Neuronal stem cell (in vitro differentiated cells): ENCODE measurements at regions not wholly inside any gene's neighbourhood (a gene's known extent, or its start where the extent isn't known, plus 50 kb on each side); places are given as distances from the start of the nearest gene placed in this dataset.

Experiments
- DNase-seq: peaks from one replicate; pipeline ENCODE4 v3.0.0-alpha.2; 2013; ENCODE audit warnings: low spot score
- H2AFZ ChIP-seq: one replicate; pipeline ENCODE4 v1.6.1; 2013; ENCODE audit warnings: mild to moderate bottlenecking, low read length, inconsistent platforms
- H2AK5ac ChIP-seq: 2 replicates; pipeline ENCODE4 v1.6.1; 2013; ENCODE audit warnings: low read depth, mild to moderate bottlenecking, inconsistent platforms, low read length, moderate library complexity, mixed read lengths
- H2BK120ac ChIP-seq: 2 replicates; pipeline ENCODE4 v1.6.1; 2013; ENCODE audit warnings: low read depth, mild to moderate bottlenecking, inconsistent platforms, low read length, moderate library complexity, mixed read lengths
- H2BK12ac ChIP-seq: one replicate; pipeline ENCODE4 v1.6.1; 2013; ENCODE audit warnings: low read length, inconsistent platforms
- H2BK15ac ChIP-seq: 2 replicates; pipeline ENCODE4 v1.6.1; 2013; ENCODE audit warnings: mild to moderate bottlenecking, low read length, inconsistent platforms, mixed read lengths
- H2BK5ac ChIP-seq: one replicate; pipeline ENCODE4 v1.6.1; 2013; ENCODE audit warnings: inconsistent platforms, mild to moderate bottlenecking, low read length, moderate library complexity
- H3K14ac ChIP-seq: one replicate; pipeline ENCODE4 v1.6.1; 2013; ENCODE audit warnings: low read length, inconsistent platforms
- H3K18ac ChIP-seq: 2 replicates; pipeline ENCODE4 v1.6.1; 2013; ENCODE audit warnings: low read length, inconsistent platforms
- H3K23ac ChIP-seq: 2 replicates; pipeline ENCODE4 v1.6.1; 2013; ENCODE audit warnings: low read depth, mild to moderate bottlenecking, mixed read lengths, low read length, inconsistent platforms; ENCODE audit not compliant: poor library complexity
- H3K27ac ChIP-seq: replicated peaks from 3 replicates; pipeline ENCODE4 v1.5.1; 2013; ENCODE audit warnings: low read length, inconsistent platforms
- H3K27me3 ChIP-seq, 3 experiments: 2 replicates each; pipeline ENCODE4 v1.6.1; 2013; ENCODE audit warnings: low read length in 3 of 3, mild to moderate bottlenecking in 2 of 3, inconsistent platforms in 1 of 3, low read depth in 1 of 3, mixed read lengths in 1 of 3, moderate library complexity in 1 of 3; ENCODE audit not compliant: control insufficient read depth in 3 of 3, insufficient read depth in 3 of 3
- H3K36me3 ChIP-seq, 2 donors: replicated peaks in 1 of 2; 2 replicates each; pipeline ENCODE4 v1.6.1; 2013; ENCODE audit warnings: low read length in 2 of 2; ENCODE audit not compliant: control insufficient read depth in 2 of 2, insufficient read depth in 2 of 2
- H3K4ac ChIP-seq: 2 replicates; pipeline ENCODE4 v1.6.1; 2013; ENCODE audit warnings: inconsistent platforms, mild to moderate bottlenecking, low read length, moderate library complexity
- H3K4me1 ChIP-seq, 2 donors: 1 replicate in 1 of 2; 2 replicates in 1 of 2; pipeline ENCODE4 v1.6.1; 2013; ENCODE audit warnings: low read length in 2 of 2, low read depth in 1 of 2; ENCODE audit not compliant: control insufficient read depth in 2 of 2, insufficient read depth in 1 of 2
- H3K4me2 ChIP-seq: one replicate; pipeline ENCODE4 v1.6.1; 2013; ENCODE audit warnings: mild to moderate bottlenecking, low read length, inconsistent platforms; ENCODE audit not compliant: insufficient read depth, poor library complexity, severe bottlenecking
- H3K4me3 ChIP-seq, 2 donors: 2 replicates each; pipeline ENCODE4 v1.5.1; 2013; ENCODE audit warnings: low read length in 2 of 2, mild to moderate bottlenecking in 2 of 2, inconsistent platforms in 1 of 2, moderate library complexity in 1 of 2
- H3K79me1 ChIP-seq: one replicate; pipeline ENCODE4 v1.6.1; 2013; ENCODE audit warnings: low read depth, mild to moderate bottlenecking, inconsistent platforms, low read length, moderate library complexity
- H3K9ac ChIP-seq: one replicate; pipeline ENCODE4 v1.6.1; 2013; ENCODE audit warnings: mild to moderate bottlenecking, low read depth, low read length, inconsistent platforms; ENCODE audit not compliant: poor library complexity
- H3K9me3 ChIP-seq, 2 donors: replicated peaks in 1 of 2; 2 replicates each; pipeline versions ENCODE3 to v1.6.1; 2013; ENCODE audit warnings: low read length in 2 of 2, mild to moderate bottlenecking in 2 of 2, inconsistent platforms in 1 of 2, low read depth in 1 of 2, mixed read lengths in 1 of 2, moderate library complexity in 1 of 2; ENCODE audit not compliant: control insufficient read depth in 2 of 2, insufficient read depth in 1 of 2
- H4K8ac ChIP-seq: one replicate; pipeline ENCODE4 v1.6.1; 2013; ENCODE audit warnings: low read depth, mild to moderate bottlenecking, inconsistent platforms, low read length, moderate library complexity
- H4K91ac ChIP-seq: one replicate; pipeline ENCODE4 v1.6.1; 2013; ENCODE audit warnings: low read length, low read depth, mild to moderate bottlenecking, inconsistent platforms; ENCODE audit not compliant: poor library complexity
- WGBS, 2 donors: extraction: QIAGEN DNeasy Blood & Tissue Kit; methylation state at CpG; one replicate each; pipeline ENCODE4 v1.1.7; 2013; ENCODE audit warnings: missing lambda C conversion rate in 2 of 2, mixed read lengths in 1 of 2; ENCODE audit not compliant: insufficient read length in 2 of 2, insufficient replicate concordance in 1 of 2; ENCODE audit errors: extremely low coverage in 2 of 2; 5-methylcytosine and 5-hydroxymethylcytosine counted together

GRCh38 chr5:60377826-60378225 is 322.1 kb downstream of the DEPDC1B start:
- H4K8ac ChIP-seq: no peak overlapping the region
- no peak for DNase-seq
- H3K79me1 ChIP-seq: peaks cover 1% of the 10 kb centered on the region
- no peaks in the 10 kb centered on the region for H3K9me3 ChIP-seq
- WGBS, 2 donors: no CpG with 5 or more reads among the region's 1 CpG
- no peaks in the 10 kb centered on the region for H3K36me3 ChIP-seq
- H3K23ac ChIP-seq: no peak overlapping the region
- H2BK12ac ChIP-seq: no peak overlapping the region
- no peak overlapping the region for H3K9ac ChIP-seq
- no peak overlapping the region for H2BK15ac ChIP-seq
- no peak overlapping the region for H3K27ac ChIP-seq
- no peak overlapping the region for H3K4me2 ChIP-seq
- H3K4me3 ChIP-seq: no peak overlapping the region
- H2AK5ac ChIP-seq: no peak overlapping the region
- no peaks in the 10 kb centered on the region for H3K27me3 ChIP-seq
- H3K4me1 ChIP-seq: peaks cover 0 to 2% of the 10 kb centered on the region in 2 donors
- H2BK5ac ChIP-seq: no peak overlapping the region
- H3K18ac ChIP-seq: no peak overlapping the region
- no peak overlapping the region for H2AFZ ChIP-seq
- no peak overlapping the region for H3K14ac ChIP-seq
- no peak overlapping the region for H2BK120ac ChIP-seq
- H3K4ac ChIP-seq: no peak overlapping the region
- no peak overlapping the region for H4K91ac ChIP-seq

DNA sequence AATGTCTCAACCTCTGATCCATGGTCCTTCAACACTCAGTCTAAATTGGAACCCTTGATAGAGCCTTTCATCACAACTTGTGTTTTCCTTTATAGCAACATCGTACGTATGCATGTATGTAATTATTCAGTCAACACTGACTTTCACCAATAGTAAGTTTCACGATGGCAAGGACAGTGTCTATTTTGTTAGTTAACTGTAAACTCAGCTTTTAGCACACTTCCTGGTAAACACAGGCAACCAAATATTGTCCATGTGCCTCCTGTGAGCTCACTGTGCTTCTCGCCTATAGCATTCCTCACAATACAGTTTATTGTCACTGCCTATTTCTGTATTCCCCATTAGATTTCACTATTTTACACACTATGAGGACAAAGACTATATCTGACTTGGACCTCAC is 323.1 kb downstream of the DEPDC1B start:
- no peak for DNase-seq
- no peak overlapping the region for H4K8ac ChIP-seq
- H3K18ac ChIP-seq: no peak overlapping the region
- no peak overlapping the region for H3K4ac ChIP-seq
- peaks cover 1% of the 10 kb centered on the region for H3K79me1 ChIP-seq
- no peak overlapping the region for H2BK12ac ChIP-seq
- no peaks in the 10 kb centered on the region for H3K36me3 ChIP-seq
- no CpG with 5 or more reads among the region's 4 CpGs for WGBS, 2 donors
- H3K27ac ChIP-seq: no peak overlapping the region
- no peak overlapping the region for H4K91ac ChIP-seq
- no peak overlapping the region for H3K23ac ChIP-seq
- no peak overlapping the region for H2AFZ ChIP-seq
- no peak overlapping the region for H2BK120ac ChIP-seq
- H2BK5ac ChIP-seq: no peak overlapping the region
- peaks cover 0 to 5% of the 10 kb centered on the region in 2 donors for H3K4me1 ChIP-seq
- H2BK15ac ChIP-seq: no peak overlapping the region
- H3K27me3 ChIP-seq: no peaks in the 10 kb centered on the region
- H3K14ac ChIP-seq: no peak overlapping the region
- H2AK5ac ChIP-seq: no peak overlapping the region
- H3K9me3 ChIP-seq: no peaks in the 10 kb centered on the region
- no peak overlapping the region for H3K4me3 ChIP-seq
- no peak overlapping the region for H3K4me2 ChIP-seq
- no peak overlapping the region for H3K9ac ChIP-seq

GRCh38 chr5:60374409-60374808 is 325.6 kb downstream of the DEPDC1B start:
- Histone ChIP-seq H3K4me2 (no peak overlapping the region), H3K79me1 (no peaks in the 10 kb centered on the region), H3K27me3 (no peaks in the 10 kb centered on the region), H3K23ac (no peak overlapping the region), H3K14ac (no peak overlapping the region), H4K8ac (no peak overlapping the region), H3K4me1 (peaks cover 0 to 6% of the 10 kb centered on the region in 2 donors), H2BK12ac (no peak overlapping the region), H3K4ac (no peak overlapping the region), H3K18ac (no peak overlapping the region), H2AK5ac (no peak overlapping the region), H3K9ac (no peak overlapping the region), H2BK120ac (no peak overlapping the region), H3K4me3 (no peak overlapping the region), H3K27ac (no peak overlapping the region), H3K36me3 (no peaks in the 10 kb centered on the region), H3K9me3 (no peaks in the 10 kb centered on the region), H2BK15ac (no peak overlapping the region), H2AFZ (no peak overlapping the region), H4K91ac (no peak overlapping the region), H2BK5ac (no peak overlapping the region)
- WGBS, 2 donors: no CpG with 5 or more reads among the region's 5 CpGs
- DNase-seq: no peak

- Histone ChIP-seq H3K4me3 (no peak overlapping the region), H2BK12ac (no peak overlapping the region), H2BK120ac (no peak overlapping the region), H3K36me3 (no peaks in the 10 kb centered on the region), H3K9me3 (no peaks in the 10 kb centered on the region), H3K18ac (no peak overlapping the region), H3K4me2 (no peak overlapping the region), H2AFZ (no peak overlapping the region), H3K9ac (no peak overlapping the region), H3K4ac (no peak overlapping the region), H3K79me1 (no peaks in the 10 kb centered on the region), H4K91ac (no peak overlapping the region), H3K27ac (no peak overlapping the region), H2BK15ac (no peak overlapping the region), H4K8ac (no peak overlapping the region), H3K4me1 (peaks cover 0 to 4% of the 10 kb centered on the region in 2 donors), H3K14ac (no peak overlapping the region), H2BK5ac (no peak overlapping the region), H3K23ac (no peak overlapping the region), H3K27me3 (no peaks in the 10 kb centered on the region), H2AK5ac (no peak overlapping the region)
- no peak for DNase-seq
- WGBS, 2 donors: no CpG with 5 or more reads among the region's 7 CpGs
Observed at GRCh38 chr5:60372786-60373185, 327.2 kb downstream of the DEPDC1B start.
